NCI-H187 (cell line): ENCODE measurements at regions not wholly inside any gene's neighbourhood (a gene's known extent, or its start where the extent isn't known, plus 50 kb on each side); places are given as distances from the start of the nearest gene placed in this dataset.
"Not testable (repeated sequence)": the region's sequence is repeated elsewhere in the genome, so short reads cannot be mapped to it uniquely, and the experiment has no call there.

ENCODE experiments used
- DNase-seq, 2 experiments: peaks; one replicate each; lab custom pipeline; 2025; lab: John Stamatoyannopoulos, UW

DNA sequence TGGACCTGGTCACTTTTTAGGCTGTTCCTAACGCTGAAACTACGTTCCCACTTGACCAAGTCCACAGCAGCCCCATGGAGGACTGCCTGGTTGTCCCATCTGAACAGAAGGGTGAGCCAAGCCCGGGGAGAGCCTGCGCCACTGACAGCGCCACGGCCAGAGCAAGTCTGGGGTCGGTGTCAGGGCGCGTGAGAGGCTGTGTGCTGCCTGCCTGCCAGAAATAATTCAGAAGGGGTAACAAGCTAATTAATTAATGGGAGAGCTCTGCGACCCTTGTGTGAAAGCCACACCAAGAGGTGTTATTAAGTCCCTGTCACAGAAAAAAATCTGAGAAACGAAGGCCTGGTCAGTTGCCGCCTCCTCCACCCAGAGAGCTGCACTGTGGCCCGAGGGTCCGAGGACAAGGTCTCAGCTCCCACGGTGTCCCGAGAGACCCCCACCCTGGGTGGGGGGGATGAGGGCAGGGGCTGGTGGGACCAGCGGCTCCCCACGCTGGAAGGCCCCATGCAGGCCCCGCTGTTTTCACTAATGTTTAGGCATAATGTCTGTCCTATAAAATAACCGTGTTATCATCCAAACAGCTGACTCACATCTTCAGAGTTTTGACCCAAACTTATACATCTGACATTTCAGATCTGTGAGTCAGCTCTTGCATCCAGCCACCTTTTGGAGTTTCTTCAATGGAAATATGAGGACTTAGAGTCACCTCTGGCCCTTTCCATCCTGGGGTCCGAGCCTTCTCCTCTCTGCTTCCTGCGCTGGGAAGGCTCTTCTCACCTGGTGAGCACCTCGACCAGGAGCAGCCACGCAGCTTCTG, 58.5 kb downstream of the DLL1 start:
- DNase-seq, result no peak

DNA sequence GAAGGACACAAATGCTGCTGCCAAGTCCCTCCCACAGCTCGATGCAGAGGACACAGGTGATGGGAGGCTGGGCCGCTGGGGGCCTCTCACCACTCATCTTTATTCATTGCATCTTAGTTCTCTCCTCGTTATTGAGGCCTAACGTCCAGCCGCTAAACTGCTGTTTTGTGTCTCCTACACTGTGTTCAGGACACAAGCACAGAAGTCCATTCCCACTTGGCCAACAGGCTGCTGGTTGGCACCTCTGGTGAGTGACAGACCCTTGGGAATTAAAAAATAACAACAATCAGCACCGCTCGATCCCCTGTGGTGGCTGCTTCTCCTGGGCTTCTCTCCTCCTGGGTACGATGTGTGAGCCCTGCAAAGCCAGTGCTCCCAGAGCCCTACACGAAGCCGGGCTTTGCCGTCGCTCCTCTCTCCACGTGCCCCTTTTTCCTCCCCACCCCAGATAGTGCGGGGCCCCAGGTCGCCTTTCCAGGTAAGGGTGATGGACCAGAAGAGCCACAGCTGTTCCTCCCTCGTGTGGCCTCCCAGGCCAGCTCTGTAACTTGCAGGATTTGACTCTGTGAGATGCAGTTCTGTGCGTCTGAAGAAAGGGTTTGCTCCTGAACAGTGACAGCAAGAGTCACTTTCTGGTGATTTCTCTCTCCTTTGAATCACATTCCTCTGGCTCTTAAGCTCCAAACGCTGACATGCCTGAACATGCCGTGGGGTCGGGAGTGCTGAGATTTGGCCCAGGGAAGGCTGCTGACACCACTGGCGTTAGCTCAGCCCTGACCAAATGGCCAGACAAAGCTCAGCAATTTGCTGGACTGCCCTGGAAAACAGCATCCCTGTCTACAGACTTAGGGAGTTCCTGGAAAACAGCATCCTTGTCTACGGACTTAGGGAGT, 59.3 kb downstream of the DLL1 start:
- no peak for DNase-seq

DNA sequence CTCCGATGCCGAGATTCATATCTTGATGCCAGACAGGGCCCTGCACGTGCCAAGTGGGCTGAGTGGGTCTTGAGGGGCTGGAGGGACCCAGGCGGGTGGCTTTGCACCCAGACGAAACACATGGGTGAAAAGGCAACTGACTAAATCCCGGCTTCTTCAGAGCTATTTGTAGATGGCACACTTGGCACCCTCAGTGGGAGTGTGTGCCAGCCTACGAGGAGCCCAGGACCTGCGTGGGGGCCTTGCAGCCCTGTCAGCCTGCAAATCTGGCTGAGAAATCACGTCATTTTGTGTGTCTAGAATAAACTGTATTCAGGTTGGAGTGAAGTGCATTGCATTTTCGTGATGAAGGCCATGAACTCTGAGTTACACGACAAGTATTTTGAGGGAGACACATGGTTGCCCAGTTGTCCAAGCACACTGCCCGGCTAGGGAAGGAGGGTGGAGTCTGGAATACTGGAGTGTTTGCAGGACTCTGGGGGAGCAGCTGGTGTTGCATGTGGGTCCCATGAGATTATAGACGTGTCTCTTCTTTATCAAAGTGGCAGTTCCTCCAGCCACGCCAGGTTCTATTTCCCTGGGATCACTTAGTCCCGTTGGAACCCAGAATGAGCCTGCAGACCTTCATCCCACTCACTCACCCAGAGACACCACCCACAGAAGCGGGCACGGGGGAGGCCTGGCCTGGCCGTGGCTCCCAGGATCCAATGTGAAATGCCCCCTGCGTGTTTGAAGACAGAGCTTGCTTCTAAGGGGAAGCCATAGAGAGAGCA, 60.2 kb downstream of the DLL1 start:
- DNase-seq, result no peak

DNA sequence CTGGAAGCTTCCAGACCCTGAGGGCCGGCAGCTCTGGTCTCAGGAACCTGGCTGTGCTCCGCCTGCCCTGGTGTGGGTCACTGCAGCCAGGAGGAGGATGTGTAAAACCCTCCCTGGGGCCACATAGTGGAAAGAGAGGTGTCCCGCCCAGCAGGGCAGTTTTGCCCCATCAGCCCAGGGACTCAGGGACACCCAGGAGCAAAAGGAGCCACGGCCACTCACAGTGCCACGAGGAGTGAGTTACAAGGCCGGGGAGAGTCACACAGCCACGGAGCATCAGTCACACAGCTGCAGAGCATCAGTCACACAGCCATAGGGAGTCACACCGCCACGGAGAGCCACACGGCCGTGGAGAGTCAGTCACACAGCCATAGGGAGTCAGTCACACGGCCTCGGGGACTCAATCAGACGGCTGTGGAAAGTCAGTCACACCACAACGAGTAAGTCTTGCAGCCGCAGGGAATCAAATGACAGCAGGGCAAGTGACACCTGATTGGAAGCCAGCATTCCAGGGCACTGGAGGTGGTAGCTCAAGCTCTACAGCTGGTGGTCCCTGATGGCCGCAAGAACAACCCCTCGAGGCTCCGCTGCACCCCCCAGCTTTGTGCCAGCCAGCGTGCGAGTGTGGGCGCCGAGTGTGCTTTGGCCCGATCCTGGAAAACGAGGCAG, 60.9 kb downstream of the DLL1 start:
- no peak for DNase-seq

DNA sequence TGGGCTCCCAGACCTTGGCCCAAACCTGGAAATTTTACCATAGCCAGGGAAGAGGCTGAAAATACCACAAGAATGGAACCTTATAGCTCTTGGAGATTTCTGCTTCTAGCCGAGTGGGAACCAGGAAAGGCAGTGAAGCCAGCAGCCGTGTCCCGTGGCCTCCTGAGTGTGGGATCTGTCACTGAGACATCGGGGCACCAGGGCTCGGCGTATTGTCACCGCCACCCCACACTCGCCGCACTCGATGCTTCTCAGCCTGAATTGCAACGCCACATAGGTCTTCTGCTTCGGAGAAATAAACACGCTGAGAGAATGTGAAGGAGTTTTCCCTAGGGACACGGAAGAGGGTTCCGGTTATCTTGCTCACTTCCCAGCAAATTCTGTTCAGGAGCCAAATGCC, 61.5 kb downstream of the DLL1 start:
- DNase-seq, result no peak

DNA sequence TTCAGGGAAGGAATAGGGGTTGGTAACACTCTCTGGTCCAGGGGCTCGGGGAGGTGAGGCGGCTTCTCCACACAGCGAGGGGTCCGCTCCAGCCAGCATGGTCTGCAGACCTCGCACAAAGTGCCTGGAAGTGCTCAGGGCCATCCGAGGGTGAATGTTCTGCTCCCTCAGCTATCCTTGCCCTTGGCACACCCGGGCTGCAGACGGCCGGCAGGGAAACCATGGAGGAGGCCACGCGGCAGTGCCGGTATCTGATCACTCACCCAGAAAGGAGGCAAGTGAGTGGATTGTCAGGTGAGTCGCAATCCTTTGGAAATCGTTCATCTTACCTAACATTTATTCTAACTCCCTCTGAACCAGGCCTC, 62.0 kb downstream of the DLL1 start:
- no peak for DNase-seq

DNA sequence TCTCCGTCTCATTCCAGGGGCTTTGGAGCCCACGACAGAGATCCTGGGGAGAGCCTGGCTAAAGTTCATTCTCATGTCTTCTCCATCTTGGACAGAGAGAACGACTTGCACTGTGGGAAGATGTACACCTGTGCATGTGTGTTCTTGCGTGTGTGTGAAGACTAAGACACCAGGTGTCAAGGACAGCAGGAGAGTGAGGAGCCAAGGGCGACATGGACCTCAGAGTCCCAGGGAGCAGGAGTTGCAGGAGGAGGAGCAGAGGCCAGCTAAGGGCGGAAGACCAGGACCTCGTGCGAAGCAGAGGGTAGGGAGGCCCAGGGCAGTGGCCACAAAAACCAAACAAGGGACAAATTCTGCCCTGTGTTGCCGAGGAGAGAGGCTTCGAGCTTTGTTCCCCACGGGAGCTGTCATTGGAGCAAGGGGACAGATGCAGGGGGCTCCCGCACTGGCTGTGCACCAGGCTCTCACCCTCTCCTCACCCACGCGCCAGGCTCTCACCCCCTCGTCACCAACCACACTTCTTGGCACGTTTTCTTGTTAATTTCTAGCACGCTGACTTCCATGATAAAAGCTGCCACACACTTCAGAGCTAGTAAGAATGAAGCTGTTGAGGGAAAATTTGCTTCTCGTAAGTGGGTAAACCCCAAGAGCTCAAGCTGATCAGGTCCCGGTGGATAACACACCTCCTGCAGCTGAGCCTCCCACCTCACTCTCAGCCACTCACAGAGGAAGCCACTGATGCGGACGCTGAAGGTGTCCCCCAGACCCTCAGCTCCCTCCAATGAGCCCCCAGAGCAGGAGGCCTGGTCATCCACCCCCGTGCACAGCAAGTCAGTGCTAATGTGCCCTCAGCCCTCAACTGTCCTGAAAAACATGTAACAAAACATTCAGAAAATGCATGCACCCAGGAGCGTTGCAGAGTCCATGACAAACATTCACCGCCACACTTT, 62.6 kb downstream of the DLL1 start:
- no peak for DNase-seq

DNA sequence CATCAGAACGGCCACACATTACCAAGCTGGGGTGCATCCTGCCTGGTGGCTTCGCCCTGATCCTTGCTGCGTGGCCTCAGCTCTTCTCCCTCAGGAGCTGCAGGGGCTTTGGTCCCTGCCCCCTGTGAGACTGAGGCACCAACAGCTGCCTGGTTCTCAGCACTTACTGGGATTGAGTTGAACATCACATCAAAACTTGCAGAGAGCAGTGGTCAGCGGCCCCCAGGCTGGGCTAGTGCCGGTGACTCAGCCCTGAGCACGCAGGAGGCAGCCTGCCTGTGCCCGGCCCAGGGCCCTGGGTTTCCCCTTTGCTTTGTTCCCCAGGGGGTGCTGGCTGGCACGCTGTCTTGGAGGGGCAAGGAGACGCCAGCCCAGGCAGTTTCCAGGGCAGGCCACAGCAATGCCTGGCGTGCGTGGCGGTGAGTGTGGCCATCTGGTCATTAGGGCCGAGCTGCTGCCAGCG, 63.3 kb downstream of the DLL1 start:
- no peak for DNase-seq

DNA sequence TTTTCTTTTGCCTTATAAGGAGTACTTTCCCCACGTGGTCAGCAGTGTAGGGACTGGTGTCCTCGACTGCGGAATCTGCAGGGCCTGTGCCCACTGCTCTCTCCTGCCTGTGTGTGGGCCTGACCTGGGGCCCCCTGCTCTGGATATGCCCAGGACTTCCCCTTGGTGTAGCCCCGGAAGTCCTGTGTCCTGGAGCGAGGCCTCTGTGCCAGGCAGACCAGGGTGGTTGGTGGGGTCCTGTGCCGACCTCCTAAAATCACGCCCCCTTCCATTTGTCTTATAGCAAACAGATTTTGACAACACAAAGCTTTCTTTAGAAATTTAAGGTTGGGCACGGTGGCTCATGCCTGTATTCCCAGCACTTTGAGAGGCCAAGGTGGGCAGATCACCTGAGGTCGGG, 64.2 kb downstream of the DLL1 start:
- DNase-seq, result no peak

DNA sequence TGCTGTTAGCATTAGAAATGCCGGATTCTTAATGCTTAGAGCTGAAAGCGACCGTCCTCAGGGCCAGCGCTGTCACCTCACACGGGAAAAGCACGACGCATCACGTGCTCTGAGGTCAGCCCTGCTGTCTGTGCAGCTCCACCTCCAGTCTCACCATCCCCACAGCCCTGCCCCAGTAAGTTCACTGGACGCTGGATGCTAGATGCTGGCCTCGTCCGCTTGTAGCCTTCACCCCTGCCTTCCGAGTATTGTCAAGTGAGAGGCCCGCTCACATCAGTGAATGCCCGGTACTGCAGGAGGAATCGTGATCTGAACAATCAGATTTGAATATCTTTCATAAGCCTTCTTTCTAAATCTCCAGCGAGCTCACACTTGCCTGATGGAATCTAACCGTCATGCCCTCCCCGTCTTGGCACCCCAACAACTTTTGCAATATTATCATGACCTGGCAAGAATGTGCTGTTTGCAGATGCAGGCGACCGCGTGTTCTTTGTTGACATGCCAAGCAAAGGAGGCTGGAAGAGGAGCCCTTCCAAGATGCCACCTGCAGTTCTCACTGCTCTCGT, 64.9 kb downstream of the DLL1 start:
- no peak for DNase-seq

DNA sequence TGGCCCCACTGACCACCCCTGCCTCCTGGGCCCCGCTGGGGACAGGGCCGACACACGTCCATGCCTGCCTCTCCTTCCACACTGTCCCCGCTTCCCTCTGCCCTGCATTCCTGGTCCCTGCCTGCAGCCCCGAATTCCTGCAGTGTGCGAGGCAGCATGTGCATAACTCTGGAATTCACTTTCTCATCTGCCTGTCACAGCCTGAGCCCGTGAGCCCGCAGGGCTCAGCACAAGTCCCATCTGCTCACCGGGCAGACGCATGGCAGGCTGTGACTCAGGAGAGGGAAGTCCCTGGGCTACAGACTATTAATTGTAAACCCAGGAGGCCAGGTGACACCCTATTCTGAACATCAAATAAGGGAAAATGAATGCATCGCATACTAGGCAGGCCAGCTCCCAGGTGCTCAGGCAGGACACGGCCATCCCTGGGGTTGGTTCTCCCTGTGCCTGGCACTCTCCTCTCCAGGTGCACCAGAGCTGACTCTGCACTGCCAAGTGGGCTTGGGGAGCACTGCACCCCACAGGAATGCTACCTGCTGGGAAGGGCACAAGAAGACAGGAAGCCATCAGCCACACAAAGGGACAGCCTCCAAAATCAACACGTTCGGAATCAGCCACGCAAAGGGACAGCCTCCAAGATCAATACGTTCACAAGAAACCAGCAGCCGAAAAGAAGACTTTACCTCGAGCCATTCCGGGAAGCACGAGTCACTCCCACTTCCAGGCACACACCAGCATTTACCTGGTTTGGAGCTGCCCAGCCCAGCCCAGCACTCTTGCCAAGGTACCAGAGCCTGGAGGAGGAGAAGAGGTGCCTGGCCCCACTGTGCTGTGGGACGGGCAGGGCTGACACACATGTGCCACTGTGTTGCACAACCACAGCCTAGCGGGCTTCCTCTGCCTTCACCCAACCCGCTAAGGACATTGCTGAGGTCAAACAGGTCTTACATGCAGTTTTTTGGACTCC, 65.9 kb downstream of the DLL1 start:
- DNase-seq, result no peak

DNA sequence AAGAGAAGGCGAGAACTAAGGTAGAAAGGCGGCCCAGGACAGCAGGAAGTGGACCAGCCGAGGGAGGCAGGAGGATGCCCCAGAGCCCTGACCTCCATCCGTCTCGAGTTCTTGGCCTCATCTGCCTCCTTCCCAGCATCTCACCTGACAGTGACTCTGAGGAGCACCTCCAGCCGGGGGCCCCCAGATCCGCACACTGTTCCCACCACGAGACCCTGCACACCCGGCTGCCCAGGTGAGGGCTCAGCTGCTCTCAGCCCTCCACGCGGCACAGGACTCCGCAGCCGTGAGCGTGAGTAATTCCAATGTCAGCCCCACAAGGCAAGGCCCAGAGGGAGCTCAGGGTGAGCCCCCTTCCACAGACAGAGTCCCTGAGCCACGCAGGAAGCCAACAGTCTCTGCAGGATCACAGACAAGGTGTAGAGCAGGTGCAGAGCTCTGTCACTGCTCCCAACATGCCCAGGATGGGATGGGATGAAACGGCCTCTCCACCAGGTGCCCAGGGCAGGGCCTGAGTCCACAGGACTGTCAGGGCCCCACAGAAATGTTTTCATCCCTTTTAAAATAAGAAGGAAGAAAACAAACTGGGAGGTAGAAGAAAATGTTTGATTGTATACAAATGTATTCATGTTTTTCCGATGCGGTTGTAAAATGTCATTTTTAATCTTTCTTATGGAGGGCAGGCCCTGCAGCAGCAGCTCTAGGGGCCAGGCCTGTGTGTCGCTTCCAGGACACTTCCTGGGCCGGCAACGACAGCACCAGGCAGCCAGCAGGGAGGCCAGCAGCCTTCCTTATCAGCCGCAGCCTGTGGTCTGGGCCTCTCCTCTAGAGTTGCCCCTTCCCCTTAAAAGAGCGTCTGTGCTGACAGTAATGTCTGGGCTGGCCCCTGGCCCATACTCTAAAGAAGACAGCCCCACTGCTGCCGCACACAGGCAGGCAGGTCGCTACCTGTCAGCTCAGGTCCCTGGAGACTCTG, 66.9 kb downstream of the DLL1 start:
- DNase-seq, result no peak

DNA sequence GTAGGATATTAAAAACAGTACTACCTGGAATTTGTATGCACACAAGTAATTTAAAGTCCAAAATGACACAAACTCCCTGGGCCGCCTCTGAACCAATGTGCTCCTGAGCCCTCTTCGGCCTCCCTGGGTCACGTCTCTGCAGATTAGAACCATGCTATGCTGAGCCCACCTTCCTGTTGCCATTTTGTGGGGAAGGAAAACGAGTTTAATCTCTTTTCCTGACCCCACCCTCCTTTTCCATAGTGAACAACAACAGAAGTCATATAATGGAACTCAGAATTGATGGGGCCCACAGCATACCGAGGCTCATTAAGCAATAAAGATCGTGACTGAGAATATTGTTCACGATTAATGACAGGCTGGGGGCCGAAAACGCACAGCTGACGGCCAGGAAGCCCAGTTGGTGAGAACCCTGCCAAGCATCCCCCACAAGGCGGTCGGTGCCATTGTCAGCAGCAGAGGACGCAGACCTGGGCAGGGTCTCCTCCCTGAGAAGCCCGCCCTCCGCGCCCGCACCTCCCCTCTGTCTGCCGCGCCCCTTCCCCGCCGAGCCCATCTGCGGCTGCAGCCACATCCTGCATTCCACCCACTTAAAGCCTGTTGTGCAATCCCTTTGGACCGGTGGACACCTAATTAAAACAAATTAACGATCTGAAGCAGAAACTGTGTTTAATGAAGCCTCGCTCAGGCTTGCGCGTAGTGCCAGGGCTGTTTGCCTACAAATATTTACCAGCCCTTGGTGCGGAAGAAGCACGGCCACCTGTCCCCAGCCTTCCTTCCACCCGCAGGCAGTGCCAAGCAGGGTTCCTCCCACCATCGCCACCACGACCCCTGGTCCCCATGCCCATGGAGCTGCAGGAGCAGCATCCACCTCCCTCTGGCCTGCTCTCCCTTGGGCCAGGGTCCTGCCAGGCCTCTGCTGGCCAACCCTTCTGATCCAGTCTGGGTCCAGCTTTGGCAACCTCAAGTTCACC, 68.1 kb downstream of the DLL1 start:
- no peak for DNase-seq

DNA sequence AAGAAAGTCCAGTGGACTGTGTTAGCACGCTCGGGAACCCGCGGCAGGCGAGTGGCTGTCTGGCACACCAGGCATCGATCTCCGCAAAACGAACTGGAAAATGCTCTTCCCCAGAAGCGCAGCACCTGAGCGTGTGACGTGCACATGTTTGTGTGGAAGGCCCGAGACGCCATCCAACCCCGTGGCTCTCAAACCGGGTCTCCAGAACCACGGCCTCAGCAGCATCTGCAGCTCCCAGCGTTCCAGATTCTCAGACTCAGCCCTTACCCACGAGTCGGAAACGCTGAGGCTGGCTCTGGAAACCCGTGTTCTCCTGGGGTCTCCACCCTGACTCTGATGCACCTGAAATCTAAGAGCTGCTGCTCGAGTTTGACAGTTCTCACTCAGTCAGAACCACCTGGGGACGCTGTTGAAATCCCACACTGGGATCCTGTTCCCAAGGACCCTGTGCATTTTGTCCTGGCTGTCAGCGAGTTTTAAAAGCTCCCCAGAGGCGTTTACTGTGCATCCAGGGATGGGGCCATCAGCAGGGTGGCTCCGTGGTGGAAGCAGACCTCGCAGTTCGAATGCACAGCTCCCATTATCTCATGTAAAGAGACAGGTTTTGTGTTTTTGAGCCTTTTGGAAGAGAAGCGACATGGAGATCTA, 69.0 kb downstream of the DLL1 start:
- no peak for DNase-seq

DNA sequence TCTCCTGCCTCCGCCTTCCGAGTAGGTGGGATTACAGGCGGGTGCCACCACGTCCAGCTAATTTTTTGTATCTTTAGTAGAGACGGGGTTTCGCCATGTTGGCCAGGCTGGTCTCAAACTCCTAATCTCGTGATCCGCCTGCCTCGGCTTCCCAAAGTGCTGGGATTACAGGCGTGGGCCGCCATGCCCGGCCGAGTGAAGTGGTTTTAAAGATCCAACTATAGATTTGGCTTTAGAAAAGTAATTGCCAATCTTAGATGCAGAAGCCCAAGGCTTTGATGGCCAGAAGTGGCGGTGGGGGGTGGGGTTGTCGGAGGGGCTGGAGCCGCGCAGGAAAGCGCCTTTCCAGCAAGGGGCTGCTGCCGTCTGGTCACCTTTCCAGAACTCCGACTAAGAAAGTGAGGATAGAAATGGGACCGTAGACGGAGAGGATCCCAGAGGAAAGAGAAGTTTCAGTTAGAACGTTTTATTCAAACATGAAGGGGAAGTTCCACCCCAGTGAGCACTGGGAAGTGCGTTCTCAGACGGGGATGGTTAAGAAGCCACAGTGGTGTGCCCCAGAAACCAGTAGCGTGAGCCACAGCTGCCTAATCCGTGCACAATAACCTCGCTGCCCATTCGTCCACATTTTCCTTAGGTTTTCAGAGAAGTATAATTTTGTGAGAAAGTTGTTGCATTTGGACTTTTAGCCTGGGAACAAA, 69.7 kb downstream of the DLL1 start:
- no peak for DNase-seq

DNA sequence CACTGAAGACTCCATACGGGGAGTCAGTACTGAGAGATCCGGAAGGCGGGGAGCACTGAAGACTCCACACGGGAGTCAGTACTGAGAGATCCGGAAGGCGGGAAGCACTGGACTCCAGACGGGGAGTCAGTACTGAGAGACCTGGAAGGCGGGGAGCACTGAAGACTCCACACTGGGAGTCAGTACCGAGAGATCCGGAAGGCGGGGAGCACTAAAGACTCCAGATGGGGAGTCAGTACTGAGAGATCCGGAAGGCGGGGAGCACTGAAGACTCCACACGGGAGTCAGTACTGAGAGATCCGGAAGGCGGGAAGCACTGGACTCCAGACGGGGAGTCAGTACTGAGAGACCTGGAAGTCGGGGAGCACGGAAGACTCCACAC, 77.2 kb downstream of the DLL1 start:
- not testable (repeated sequence) for DNase-seq
